SJSA1 (cell line): ENCODE measurements at regions not wholly inside any gene's neighbourhood (a gene's known extent, or its start where the extent isn't known, plus 50 kb on each side); places are given as distances from the start of the nearest gene placed in this dataset.
"Not testable (repeated sequence)": the region's sequence is repeated elsewhere in the genome, so short reads cannot be mapped to it uniquely, and the experiment has no call there.

Experiments
- DNase-seq, 2 experiments: peaks; one replicate each; pipeline ENCODE4 v3.0.0-alpha.2; 2015 to 2020; ENCODE audit warnings: low spot score in 2 of 2, low read depth in 1 of 2
- H3K27ac ChIP-seq: fragments of 250-450 bp; sonication (Bioruptor Pico); 2 replicates; pipeline ENCODE4 v1.5.1; 2020; ENCODE audit warnings: mild to moderate bottlenecking, moderate library complexity
- H3K27me3 ChIP-seq: fragments of 250-450 bp; sonication (Bioruptor Pico); replicated peaks from 2 replicates; pipeline ENCODE4 v1.5.1; 2020; ENCODE audit warnings: mild to moderate bottlenecking, moderate library complexity
- H3K36me3 ChIP-seq: fragments of 250-450 bp; sonication (Bioruptor Pico); 2 replicates; pipeline ENCODE4 v1.5.1; 2020; ENCODE audit warnings: mild to moderate bottlenecking
- H3K4me1 ChIP-seq: fragments of 250-450 bp; sonication (Bioruptor Pico); replicated peaks from 2 replicates; pipeline ENCODE4 v1.6.1; 2021; ENCODE audit warnings: mild to moderate bottlenecking
- H3K4me3 ChIP-seq: fragments of 250-450 bp; sonication (Bioruptor Pico); 2 replicates; pipeline ENCODE4 v1.5.1; 2020; ENCODE audit warnings: mild to moderate bottlenecking
- H3K9me3 ChIP-seq: fragments of 250-450 bp; sonication (Bioruptor Pico); replicated peaks from 2 replicates; pipeline ENCODE4 v1.5.1; 2020; ENCODE audit warnings: mild to moderate bottlenecking

DNA sequence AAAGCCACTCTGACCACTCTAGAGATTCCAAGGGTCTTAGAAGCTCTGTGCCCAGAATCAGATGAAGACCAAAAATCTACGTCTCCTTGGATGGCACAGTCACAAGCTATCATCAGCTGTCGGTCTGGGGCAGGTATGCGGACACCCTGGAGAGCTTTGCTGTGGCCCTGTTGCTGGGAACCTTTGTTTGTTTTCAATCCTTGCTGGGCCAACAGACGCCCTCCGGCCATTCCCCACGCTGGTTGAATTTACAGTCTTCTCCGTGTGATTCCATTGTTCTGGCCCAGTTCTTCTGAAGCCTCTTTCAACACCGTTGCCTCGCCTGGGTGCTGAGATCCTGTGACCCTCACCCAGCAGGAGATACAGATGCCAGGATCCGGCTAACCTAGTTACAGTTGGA lies 149.4 kb upstream of the PFKP start:
- Histone ChIP-seq H3K27me3 (peaks cover 15% of the 10 kb centered on the region), H3K4me1 (peaks cover 4% of the 10 kb centered on the region; the same call in 1 of the 2 replicates), H3K9me3 (no peaks in the 10 kb centered on the region), H3K27ac (no peak overlapping the region), H3K36me3 (no peaks in the 10 kb centered on the region), H3K4me3 (no peak overlapping the region)
- DNase-seq = no peak

DNA sequence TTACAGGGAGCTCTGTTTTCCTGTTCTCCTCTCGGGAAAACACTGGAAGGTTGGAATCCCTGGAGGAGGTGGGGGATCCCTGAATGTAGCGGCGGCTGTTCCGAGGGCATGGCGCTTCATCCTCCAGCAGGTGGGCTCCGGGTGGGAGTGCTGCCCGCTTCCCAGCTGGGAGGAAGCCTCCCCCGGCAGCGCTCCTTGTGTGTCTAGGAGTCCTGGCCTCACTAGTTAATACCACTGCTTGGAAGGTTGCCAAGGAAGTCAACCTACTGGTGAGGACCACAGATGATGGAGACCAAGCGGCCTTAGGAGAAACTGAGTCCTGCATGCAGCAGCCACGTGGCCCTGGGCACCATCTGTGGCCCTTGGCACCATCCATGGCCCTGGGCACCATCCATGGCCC lies 151.9 kb upstream of the PFKP start:
- no peaks in the 10 kb centered on the region for H3K9me3 ChIP-seq
- no peak overlapping the region for H3K4me3 ChIP-seq
- no peak for DNase-seq
- no peak overlapping the region for H3K27ac ChIP-seq
- no peaks in the 10 kb centered on the region for H3K36me3 ChIP-seq
- no peaks in the 10 kb centered on the region for H3K4me1 ChIP-seq
- peaks cover 18% of the 10 kb centered on the region for H3K27me3 ChIP-seq

DNA sequence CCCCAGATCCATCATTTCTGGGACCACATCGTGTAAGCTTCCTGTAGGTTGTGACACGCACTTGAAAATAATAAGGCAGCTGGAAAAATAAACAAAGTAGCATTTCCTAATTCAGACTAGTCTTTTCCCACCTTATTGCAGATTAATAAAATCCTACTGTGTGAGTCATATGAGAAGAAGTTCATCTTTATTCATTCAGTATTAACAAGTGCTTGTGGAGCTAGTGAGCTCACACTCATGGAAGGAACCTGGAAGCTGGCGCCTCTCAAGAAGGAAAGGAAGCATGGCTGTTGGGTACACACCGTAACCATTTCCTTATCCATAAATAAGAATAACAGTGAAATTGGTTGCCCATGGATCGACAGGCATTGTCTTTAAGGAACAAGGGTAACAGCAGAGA lies 152.6 kb upstream of the PFKP start:
- Histone ChIP-seq H3K4me1 (no peaks in the 10 kb centered on the region), H3K27me3 (peaks cover 18% of the 10 kb centered on the region), H3K27ac (no peak overlapping the region), H3K4me3 (no peak overlapping the region), H3K36me3 (no peaks in the 10 kb centered on the region), H3K9me3 (no peaks in the 10 kb centered on the region)
- no peak for DNase-seq

DNA sequence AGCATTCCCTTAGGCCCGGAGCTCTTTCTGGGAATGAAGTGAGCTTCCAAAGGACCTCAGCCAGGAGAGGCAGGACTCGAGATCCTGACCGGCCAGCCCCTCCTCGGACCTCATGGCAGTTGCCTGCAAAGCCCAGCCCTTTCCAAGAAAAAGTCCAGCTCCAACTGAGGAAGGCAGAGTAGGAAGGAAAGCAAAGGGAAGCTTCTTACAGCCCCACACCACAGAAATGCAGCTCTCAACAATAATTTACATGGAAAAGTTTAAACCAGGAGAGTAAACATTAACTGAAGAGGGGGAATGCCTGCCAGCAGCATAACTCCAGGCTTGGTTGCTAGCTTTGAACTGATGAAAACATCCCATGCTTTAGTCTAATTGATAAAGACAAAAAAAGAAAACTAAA lies 153.9 kb upstream of the PFKP start:
- DNase-seq = no peak
- peaks cover 10% of the 10 kb centered on the region for H3K27me3 ChIP-seq
- H3K4me3 ChIP-seq = no peak overlapping the region
- no peaks in the 10 kb centered on the region for H3K9me3 ChIP-seq
- no peaks in the 10 kb centered on the region for H3K4me1 ChIP-seq
- H3K27ac ChIP-seq = no peak overlapping the region
- H3K36me3 ChIP-seq = no peaks in the 10 kb centered on the region

DNA sequence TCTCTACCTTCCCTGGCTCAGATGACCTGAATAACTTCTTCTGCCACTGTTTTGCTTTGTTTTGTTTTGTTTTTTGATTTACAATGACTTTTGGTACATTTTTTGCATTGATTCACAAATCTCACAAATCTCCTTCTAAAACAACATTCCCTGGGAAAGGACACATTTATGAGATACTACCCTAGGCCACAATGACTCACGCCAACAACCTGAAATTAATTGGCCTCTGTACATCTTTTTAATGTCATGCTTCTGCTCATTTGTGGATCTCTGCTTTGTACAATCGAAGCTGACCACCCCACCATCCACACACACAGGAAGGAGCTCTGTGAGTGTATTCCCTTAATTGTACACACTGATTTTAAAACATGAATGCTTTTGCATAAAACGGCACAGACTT lies 156.7 kb upstream of the PFKP start:
- Histone ChIP-seq H3K4me3 (no peak overlapping the region), H3K27ac (no peak overlapping the region), H3K36me3 (no peaks in the 10 kb centered on the region), H3K4me1 (no peaks in the 10 kb centered on the region), H3K27me3 (peaks cover 10% of the 10 kb centered on the region; the same call in 1 of the 2 replicates), H3K9me3 (no peaks in the 10 kb centered on the region)
- DNase-seq = no peak

DNA sequence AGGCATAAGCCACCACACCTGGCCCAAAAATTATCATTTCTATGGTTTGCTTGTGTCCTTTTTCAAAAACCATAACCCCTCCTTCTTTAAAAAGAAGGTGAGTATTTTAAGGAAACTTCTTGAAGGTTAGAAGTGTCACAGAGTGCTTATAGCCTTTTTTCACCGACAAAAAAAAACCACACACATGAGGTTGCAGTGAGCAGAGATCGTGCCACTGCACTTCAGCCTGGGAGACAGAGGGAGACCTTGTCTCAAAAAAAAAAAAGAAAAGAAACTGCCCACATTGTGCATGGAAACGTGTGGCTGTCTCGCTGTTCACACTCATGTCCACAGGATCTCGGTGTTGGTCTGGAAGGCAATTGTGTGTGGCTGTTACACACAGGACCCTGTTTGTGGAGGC lies 157.4 kb upstream of the PFKP start:
- Histone ChIP-seq H3K27me3 (peaks cover 15% of the 10 kb centered on the region; the same call in 1 of the 2 replicates), H3K4me1 (no peaks in the 10 kb centered on the region), H3K4me3 (no peak overlapping the region), H3K9me3 (no peaks in the 10 kb centered on the region), H3K36me3 (no peaks in the 10 kb centered on the region), H3K27ac (no peak overlapping the region)
- no peak for DNase-seq

DNA sequence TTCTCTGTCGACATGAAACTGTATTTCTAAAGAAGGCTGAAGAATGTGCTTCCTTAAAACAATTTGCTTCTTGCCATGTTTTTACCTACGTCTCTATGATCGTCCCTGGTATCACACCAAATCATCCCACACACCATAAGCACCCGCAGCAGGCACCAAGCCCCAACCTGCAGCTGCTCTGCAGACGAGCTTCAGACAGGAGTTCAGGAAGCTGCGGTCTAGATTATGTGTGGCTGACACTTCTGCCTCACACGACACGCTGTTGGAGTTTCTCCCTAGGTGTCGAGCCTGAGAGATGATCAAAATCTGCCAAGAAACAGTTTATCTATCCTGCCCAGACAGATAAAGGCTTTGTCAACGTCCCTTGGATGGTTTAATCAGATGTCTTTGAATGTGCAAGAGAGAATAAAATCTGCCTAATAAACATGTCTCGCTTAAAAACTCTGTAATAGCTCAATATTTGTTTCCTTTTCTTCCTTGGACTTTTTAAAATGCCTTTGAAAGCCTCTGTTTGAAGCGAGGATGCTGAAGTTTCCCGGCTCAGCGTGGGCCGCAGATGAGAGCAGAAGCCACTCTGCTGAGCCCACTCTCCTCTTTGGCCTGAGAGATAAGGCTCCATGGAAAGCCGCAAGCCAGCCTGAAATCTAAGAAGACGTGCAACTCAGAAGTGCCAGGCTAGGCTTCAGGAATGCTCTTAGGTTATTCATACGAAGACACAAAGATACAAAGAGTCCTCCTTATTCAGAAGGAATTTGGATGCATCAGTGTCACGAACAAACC lies 158.3 kb upstream of the PFKP start:
- peaks cover 23% of the 10 kb centered on the region for H3K27me3 ChIP-seq
- no peaks in the 10 kb centered on the region for H3K36me3 ChIP-seq
- DNase-seq = no peak
- H3K4me1 ChIP-seq = no peaks in the 10 kb centered on the region
- no peak overlapping the region for H3K27ac ChIP-seq
- H3K4me3 ChIP-seq = no peak overlapping the region
- no peaks in the 10 kb centered on the region for H3K9me3 ChIP-seq

DNA sequence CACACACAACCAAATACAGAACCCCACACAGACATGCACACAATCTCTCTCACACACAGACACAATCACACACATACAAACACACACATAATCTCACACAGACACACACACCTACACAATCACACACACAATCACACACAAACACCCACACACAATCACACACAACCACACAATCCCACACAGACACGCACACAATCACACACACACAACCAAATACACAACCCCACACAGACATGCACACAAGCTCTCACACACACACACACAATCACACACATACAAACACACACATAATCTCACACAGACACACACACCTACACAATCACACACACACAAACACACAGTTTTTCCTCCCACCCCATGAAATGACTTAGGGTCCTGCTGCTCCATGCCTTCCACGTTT lies 160.4 kb upstream of the PFKP start:
- H3K36me3 ChIP-seq = no peaks in the 10 kb centered on the region
- DNase-seq = no peak
- no peak overlapping the region for H3K27ac ChIP-seq
- H3K4me3 ChIP-seq = no peak overlapping the region
- no peaks in the 10 kb centered on the region for H3K9me3 ChIP-seq
- H3K4me1 ChIP-seq = no peaks in the 10 kb centered on the region
- H3K27me3 ChIP-seq = peaks cover 29% of the 10 kb centered on the region

DNA sequence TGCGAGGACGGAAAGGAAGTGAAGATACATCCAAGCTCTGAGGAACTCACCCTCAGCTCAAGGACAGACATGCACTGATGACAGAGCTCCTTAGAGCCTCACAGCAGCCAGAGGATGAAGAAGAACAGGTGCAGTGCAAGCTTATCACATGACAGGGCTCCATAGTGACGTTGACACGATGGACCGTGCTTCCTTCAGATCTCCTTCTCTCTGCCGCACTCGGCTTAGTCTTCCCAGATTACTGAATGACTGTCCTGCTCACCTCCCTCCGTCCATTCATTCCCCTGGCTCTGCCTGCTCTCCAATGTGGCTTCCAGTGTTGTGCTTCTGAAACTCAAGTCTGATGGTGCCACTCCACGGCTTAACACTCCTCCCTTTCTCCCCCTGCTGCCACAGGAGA lies 161.5 kb upstream of the PFKP start:
- no peak for DNase-seq
- no peaks in the 10 kb centered on the region for H3K36me3 ChIP-seq
- no peak overlapping the region for H3K4me3 ChIP-seq
- no peaks in the 10 kb centered on the region for H3K9me3 ChIP-seq
- H3K4me1 ChIP-seq = no peaks in the 10 kb centered on the region
- no peak overlapping the region for H3K27ac ChIP-seq
- peaks cover 37% of the 10 kb centered on the region for H3K27me3 ChIP-seq

DNA sequence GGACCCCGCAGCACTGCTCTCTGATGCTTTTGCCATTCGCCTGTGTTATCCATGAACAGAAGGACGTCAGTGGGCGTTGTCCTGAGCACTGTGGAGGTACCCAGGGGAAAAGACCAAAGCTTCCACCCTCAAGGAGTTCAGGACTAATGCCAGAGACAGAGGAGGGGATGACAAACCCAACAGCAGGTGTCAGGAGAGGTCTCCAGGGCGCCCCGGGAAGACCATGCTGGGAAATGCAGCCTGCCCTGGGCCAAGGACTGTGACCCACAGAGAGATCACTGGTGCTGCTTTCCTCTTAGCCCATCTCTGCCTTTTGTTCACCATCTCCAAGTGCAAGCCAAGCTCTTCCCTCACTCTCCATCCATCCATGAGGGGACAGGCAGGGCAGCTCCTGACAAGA lies 166.8 kb upstream of the PFKP start:
- DNase-seq = peak in 1 of 2 experiments; percentile 26
- Histone ChIP-seq H3K4me1 (no peaks in the 10 kb centered on the region), H3K4me3 (no peak overlapping the region), H3K9me3 (no peaks in the 10 kb centered on the region), H3K27me3 (peaks cover 55% of the 10 kb centered on the region), H3K36me3 (no peaks in the 10 kb centered on the region), H3K27ac (no peak overlapping the region)

DNA sequence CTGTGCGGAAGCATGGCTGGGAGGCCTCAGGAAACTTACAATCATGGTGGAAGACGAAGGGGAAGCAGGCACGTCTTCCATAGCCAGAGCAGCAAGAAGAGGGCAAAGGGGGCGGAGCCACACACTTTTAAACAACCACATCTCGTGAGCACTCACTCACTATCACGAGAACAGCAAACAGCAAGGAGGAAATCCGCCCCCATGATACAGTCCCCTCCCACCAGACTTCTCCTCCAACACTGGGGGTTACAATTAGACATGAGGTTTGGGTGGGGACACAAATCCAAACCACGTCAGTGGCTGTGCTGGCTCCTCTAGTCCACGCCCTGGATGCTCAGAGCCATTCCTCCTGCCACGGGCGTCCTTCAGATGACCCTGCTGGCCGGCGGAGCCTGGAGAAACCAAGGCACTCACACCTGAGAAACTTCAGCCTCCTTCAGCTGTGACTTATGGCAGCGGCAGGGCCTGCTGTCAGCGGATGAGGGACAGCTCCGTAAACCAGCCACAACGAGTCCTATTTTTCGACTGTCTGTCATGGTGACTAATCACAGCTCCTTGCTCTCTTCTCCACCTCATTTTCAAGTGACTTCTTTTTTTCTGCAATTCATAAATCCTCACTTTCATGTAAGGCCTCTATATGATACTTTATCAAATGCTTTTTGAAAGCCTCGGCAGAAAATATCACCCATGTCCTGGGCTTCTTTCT lies 167.9 kb upstream of the PFKP start:
- Histone ChIP-seq H3K9me3 (no peaks in the 10 kb centered on the region), H3K27ac (no peak overlapping the region), H3K36me3 (no peaks in the 10 kb centered on the region), H3K27me3 (peaks cover 53% of the 10 kb centered on the region), H3K4me1 (no peaks in the 10 kb centered on the region), H3K4me3 (no peak overlapping the region)
- DNase-seq = no peak

DNA sequence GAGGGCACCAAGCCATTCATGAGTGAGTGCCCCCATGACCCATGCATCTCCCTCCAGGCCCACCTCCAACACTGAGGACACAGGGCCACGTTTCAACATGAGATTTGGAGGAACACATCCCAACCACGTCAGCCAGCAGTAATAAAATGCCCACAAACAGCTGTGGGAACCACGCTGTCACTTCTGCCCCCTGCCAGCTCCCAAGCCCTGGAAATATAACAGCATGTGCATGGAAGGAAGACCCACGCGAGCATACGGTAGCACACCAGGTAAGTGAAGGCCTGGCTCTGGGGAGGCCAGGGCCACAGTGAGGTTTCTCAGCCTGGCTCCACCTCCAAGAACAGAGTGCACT lies 168.9 kb upstream of the PFKP start:
- no peak overlapping the region for H3K27ac ChIP-seq
- peaks cover 45% of the 10 kb centered on the region for H3K27me3 ChIP-seq
- no peak for DNase-seq
- H3K4me1 ChIP-seq = no peaks in the 10 kb centered on the region
- H3K36me3 ChIP-seq = no peaks in the 10 kb centered on the region
- no peak overlapping the region for H3K4me3 ChIP-seq
- H3K9me3 ChIP-seq = no peaks in the 10 kb centered on the region

DNA sequence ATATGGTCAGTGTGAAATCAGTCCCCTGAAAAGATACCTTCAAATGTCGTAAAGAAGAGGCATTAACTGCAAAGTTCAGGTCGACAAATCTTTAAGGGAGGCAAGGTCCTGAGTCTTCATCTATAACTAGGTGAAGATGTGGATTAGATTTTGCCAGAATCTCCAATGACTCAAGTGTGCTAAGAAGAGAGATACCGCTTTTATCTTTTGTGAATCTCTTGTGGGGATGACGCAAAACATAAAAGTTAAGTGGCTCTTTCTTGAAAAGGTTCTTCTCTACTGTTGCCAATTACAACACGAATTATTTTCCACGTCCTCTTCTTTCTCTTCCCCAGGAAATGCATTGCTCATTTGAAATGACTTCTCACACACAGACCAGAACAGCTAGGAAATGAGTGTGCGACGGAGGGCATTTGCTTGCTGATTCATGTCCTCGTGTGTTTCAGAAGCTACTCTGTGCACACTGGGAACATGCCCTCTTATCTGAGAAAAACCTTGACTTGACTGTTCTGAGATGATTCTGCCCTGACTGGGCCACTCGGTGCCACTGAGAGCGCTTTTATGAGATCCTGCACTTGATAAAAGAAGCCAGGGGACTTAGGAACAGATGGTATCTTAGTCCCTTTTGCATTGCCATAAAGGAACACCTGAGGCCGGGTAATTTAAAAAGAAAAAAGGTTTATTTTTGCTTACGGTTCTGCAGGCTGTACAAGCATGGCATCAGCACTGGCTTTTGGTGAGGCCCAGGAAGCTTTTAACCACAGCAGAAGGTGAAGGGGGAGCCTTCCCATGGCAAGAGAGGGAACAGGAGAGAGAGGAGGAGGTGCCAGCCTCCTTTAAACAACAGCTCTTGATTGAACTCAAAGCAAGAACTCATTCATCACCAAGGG lies 169.5 kb upstream of the PFKP start:
- Histone ChIP-seq H3K27ac (no peak overlapping the region), H3K4me3 (no peak overlapping the region), H3K36me3 (no peaks in the 10 kb centered on the region), H3K4me1 (no peaks in the 10 kb centered on the region), H3K9me3 (no peaks in the 10 kb centered on the region), H3K27me3 (peaks cover 44% of the 10 kb centered on the region)
- no peak for DNase-seq

DNA sequence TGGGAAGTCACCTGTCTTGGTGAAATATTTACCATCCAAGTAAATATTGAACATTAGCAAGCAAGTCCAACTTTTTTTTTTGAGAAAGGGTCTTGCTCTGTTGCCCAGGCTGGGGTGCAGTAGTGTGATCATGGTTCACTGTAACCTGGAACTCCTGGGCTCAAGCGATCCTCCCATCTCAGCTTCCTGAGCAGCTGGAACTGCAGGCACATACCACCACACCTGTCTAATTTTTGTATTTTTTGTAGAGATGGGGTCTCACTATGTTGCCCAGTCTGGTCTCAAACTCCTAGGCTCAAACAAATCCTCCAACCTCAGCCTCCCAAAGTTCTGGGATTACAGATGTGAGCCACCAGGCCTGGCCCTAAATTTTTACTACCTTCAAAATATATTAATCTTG lies 171.0 kb upstream of the PFKP start:
- H3K27ac ChIP-seq, H3K36me3 ChIP-seq, H3K4me1 ChIP-seq: not testable (repeated sequence)

More for the DNA sequence above, 171.0 kb upstream of the PFKP start:
- H3K9me3 ChIP-seq, H3K4me3 ChIP-seq, DNase-seq: not testable (repeated sequence)
- peaks cover 48% of the 10 kb centered on the region for H3K27me3 ChIP-seq
